ENCODE measurements at regions not wholly inside any gene's neighbourhood (a gene's known extent, or its start where the extent isn't known, plus 50 kb on each side); places are given as distances from the start of the nearest gene placed in this dataset.

- TF ChIP-seq, protein P1, sequence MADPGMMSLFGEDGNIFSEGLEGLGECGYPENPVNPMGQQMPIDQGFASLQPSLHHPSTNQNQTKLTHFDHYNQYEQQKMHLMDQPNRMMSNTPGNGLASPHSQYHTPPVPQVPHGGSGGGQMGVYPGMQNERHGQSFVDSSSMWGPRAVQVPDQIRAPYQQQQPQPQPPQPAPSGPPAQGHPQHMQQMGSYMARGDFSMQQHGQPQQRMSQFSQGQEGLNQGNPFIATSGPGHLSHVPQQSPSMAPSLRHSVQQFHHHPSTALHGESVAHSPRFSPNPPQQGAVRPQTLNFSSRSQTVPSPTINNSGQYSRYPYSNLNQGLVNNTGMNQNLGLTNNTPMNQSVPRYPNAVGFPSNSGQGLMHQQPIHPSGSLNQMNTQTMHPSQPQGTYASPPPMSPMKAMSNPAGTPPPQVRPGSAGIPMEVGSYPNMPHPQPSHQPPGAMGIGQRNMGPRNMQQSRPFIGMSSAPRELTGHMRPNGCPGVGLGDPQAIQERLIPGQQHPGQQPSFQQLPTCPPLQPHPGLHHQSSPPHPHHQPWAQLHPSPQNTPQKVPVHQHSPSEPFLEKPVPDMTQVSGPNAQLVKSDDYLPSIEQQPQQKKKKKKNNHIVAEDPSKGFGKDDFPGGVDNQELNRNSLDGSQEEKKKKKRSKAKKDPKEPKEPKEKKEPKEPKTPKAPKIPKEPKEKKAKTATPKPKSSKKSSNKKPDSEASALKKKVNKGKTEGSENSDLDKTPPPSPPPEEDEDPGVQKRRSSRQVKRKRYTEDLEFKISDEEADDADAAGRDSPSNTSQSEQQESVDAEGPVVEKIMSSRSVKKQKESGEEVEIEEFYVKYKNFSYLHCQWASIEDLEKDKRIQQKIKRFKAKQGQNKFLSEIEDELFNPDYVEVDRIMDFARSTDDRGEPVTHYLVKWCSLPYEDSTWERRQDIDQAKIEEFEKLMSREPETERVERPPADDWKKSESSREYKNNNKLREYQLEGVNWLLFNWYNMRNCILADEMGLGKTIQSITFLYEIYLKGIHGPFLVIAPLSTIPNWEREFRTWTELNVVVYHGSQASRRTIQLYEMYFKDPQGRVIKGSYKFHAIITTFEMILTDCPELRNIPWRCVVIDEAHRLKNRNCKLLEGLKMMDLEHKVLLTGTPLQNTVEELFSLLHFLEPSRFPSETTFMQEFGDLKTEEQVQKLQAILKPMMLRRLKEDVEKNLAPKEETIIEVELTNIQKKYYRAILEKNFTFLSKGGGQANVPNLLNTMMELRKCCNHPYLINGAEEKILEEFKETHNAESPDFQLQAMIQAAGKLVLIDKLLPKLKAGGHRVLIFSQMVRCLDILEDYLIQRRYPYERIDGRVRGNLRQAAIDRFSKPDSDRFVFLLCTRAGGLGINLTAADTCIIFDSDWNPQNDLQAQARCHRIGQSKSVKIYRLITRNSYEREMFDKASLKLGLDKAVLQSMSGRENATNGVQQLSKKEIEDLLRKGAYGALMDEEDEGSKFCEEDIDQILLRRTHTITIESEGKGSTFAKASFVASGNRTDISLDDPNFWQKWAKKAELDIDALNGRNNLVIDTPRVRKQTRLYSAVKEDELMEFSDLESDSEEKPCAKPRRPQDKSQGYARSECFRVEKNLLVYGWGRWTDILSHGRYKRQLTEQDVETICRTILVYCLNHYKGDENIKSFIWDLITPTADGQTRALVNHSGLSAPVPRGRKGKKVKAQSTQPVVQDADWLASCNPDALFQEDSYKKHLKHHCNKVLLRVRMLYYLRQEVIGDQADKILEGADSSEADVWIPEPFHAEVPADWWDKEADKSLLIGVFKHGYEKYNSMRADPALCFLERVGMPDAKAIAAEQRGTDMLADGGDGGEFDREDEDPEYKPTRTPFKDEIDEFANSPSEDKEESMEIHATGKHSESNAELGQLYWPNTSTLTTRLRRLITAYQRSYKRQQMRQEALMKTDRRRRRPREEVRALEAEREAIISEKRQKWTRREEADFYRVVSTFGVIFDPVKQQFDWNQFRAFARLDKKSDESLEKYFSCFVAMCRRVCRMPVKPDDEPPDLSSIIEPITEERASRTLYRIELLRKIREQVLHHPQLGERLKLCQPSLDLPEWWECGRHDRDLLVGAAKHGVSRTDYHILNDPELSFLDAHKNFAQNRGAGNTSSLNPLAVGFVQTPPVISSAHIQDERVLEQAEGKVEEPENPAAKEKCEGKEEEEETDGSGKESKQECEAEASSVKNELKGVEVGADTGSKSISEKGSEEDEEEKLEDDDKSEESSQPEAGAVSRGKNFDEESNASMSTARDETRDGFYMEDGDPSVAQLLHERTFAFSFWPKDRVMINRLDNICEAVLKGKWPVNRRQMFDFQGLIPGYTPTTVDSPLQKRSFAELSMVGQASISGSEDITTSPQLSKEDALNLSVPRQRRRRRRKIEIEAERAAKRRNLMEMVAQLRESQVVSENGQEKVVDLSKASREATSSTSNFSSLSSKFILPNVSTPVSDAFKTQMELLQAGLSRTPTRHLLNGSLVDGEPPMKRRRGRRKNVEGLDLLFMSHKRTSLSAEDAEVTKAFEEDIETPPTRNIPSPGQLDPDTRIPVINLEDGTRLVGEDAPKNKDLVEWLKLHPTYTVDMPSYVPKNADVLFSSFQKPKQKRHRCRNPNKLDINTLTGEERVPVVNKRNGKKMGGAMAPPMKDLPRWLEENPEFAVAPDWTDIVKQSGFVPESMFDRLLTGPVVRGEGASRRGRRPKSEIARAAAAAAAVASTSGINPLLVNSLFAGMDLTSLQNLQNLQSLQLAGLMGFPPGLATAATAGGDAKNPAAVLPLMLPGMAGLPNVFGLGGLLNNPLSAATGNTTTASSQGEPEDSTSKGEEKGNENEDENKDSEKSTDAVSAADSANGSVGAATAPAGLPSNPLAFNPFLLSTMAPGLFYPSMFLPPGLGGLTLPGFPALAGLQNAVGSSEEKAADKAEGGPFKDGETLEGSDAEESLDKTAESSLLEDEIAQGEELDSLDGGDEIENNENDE (IDR thresholded peaks at IDR 0.05; ENCODE audit: low read depth, low read length) = no peak
- no peak for TF ChIP-seq CTCF (IDR thresholded peaks at IDR 0.05 in 2 of 3, conservative IDR thresholded peaks at IDR 0.05 in 1 of 3; ENCODE audit: insufficient read depth in 2 of 3, low read depth in 1 of 3, low read length in 3 of 3)
- no peak for TF ChIP-seq EZH2 (IDR thresholded peaks at IDR 0.05; ENCODE audit: borderline replicate concordance, low read depth, low read length)
These were observed 548.4 kb downstream of the EDEM1 start for GRCh38 chr3:5735896-5736295.
